Muscle layer of colon (tissue), 2 donors: ENCODE measurements at regions not wholly inside any gene's neighbourhood (a gene's known extent, or its start where the extent isn't known, plus 50 kb on each side); places are given as distances from the start of the nearest gene placed in this dataset.

Experiments
- H3K27ac ChIP-seq: one replicate; pipeline ENCODE4 v1.7.0; 2013; ENCODE audit warnings: low read depth, mild to moderate bottlenecking, low read length, moderate library complexity
- H3K27me3 ChIP-seq, 2 donors: one replicate each; pipeline ENCODE4 v1.7.0; 2013; ENCODE audit warnings: low read length in 2 of 2, mild to moderate bottlenecking in 2 of 2; ENCODE audit not compliant: insufficient read depth in 2 of 2, control insufficient read depth in 1 of 2
- H3K36me3 ChIP-seq: one replicate; pipeline ENCODE4 v1.7.0; 2013; ENCODE audit warnings: mild to moderate bottlenecking, low read length; ENCODE audit not compliant: insufficient read depth
- H3K4me1 ChIP-seq: one replicate; pipeline ENCODE4 v1.7.0; 2013; ENCODE audit warnings: mild to moderate bottlenecking, low read length; ENCODE audit not compliant: insufficient read depth
- H3K4me3 ChIP-seq, 2 donors: one replicate each; pipeline ENCODE4 v1.7.0; 2013; ENCODE audit warnings: low read length in 2 of 2, low read depth in 1 of 2, mild to moderate bottlenecking in 1 of 2, moderate library complexity in 1 of 2
- H3K9ac ChIP-seq: one replicate; pipeline ENCODE4 v1.7.0; 2013; ENCODE audit warnings: low read length
- H3K9me3 ChIP-seq: one replicate; pipeline ENCODE4 v1.7.0; 2013; ENCODE audit warnings: mild to moderate bottlenecking, low read length
- donor health status: abdominal sarcoma.
- donor health status: Adenocarcinoma of cecum.

DNA sequence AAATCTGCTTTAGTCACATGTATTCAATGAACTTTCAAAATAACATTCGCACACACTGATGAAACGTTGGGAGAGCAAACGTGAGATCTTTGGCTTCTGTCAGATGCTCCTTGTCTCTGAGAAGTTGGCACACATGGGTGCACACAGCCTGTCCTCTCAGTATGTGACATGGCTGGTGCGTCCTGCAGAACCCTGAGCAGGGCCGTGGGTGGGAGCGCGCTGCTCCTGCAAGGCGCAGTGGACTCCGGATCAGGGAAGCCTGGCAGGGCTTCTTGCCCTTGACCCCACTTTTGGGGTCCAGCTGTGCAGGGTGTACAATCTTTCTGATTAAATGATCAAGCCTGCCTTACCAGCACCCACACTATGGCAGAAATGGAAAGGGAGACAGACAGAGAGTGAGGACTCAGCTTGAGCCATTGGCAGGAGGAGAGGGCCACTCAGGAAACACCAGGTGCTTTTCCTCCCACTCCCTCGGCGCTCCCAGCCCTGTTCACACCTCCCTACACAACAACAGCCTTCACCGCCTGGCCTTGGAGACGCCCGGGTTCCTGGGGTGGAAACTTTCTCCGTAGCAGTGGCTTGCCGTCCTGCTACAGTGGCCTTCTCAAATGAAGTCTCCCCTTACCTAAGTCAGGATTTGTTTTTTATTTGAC is 108.4 kb upstream of the SNTG2 start:
- Histone ChIP-seq H3K27me3 (no peaks in the 10 kb centered on the region), H3K9ac (no peak overlapping the region), H3K36me3 (no peaks in the 10 kb centered on the region), H3K27ac (no peak overlapping the region), H3K4me3 (no peak overlapping the region), H3K9me3 (no peaks in the 10 kb centered on the region), H3K4me1 (no peaks in the 10 kb centered on the region)

DNA sequence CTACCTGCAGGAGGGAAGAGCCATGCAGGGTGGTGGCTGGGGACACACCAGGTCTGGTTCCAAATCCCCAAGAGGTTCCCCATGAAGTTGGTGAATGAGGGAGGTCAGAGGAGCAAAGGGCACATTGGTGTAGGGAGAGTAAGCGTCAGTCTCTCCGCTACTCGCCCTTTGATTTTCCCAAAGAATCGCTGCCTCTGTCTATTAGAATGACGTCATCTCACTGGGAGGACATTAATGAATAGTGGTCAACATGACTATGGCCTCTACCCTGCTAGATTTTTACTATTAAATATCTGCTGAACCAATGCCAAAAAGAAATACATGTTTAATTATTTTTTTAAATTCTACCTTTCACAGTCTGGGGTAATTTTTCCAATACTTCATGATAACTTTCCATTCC is 109.6 kb upstream of the SNTG2 start:
- Histone ChIP-seq H3K4me1 (no peaks in the 10 kb centered on the region), H3K36me3 (no peaks in the 10 kb centered on the region), H3K9me3 (no peaks in the 10 kb centered on the region), H3K27ac (no peak overlapping the region), H3K27me3 (no peaks in the 10 kb centered on the region), H3K4me3 (no peak overlapping the region), H3K9ac (no peak overlapping the region)

DNA sequence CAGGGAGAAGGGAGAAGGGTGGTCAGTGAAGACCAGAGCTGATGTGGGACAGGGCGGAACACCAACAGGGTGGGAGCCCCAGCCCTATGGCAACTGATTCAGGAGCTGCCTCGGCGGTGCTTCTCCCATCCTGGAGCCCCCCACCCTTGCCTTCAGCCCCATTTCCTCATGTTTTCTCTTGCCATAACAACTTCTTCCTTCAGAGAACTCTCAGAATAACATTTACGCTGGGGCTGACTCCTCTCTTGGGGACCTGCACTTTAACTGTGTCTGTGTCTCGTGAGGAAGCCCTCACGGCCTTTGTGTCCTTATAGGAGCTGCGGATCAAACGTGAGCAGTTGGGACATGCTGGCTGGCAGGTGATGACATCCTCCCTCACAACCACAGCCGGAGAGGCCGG is 116.4 kb upstream of the SNTG2 start:
- H3K9ac ChIP-seq, result no peak overlapping the region
- no peak overlapping the region for H3K4me3 ChIP-seq
- H3K27ac ChIP-seq, result no peak overlapping the region
- H3K9me3 ChIP-seq, result no peaks in the 10 kb centered on the region
- no peaks in the 10 kb centered on the region for H3K36me3 ChIP-seq
- H3K4me1 ChIP-seq, result peaks cover 6% of the 10 kb centered on the region
- H3K27me3 ChIP-seq, result no peaks in the 10 kb centered on the region

DNA sequence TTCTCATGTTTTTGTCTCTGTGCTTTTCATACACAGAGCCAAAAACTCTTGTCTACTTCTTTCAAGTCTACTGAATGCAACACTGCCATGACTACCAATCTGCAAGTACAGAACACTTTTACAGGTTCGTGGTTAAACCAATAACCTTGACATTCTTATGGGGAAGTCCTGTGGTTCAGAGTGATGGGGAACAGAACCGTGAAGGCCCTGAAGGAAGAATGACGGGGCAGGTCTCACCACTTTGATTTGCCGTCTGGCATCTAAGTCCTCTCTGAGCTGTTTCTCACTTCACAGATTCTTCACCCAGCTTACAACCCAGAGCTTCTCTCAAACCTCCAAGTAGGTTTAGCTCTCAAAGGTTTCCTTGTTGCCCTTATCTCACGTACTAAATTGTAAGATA is 117.5 kb upstream of the SNTG2 start:
- peaks cover 6% of the 10 kb centered on the region for H3K4me1 ChIP-seq
- no peaks in the 10 kb centered on the region for H3K36me3 ChIP-seq
- H3K27ac ChIP-seq, result no peak overlapping the region
- H3K27me3 ChIP-seq, result no peaks in the 10 kb centered on the region
- H3K9me3 ChIP-seq, result no peaks in the 10 kb centered on the region
- no peak overlapping the region for H3K9ac ChIP-seq
- no peak overlapping the region for H3K4me3 ChIP-seq

DNA sequence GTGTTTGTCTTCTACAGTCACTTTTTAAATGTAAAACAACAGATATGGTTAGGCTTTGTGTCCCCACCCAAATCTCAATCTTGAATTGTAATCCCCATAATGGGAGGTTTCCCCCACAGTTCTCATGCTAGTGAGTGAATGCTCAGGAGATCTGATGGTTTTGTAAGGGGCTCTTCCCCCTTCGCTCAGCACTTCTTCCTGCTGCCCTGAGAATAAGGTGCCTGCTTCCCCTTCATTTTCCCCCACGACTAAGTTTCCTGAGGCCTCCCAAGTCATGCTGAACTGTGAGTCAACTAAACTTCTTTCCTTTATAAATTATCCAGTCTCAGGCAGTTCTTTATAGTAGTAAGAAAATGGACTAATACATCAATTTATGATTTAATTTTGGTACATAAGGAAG is 118.0 kb upstream of the SNTG2 start:
- no peaks in the 10 kb centered on the region for H3K27me3 ChIP-seq
- H3K9ac ChIP-seq, result no peak overlapping the region
- H3K27ac ChIP-seq, result no peak overlapping the region
- H3K4me3 ChIP-seq, result no peak overlapping the region
- H3K4me1 ChIP-seq, result peaks cover 6% of the 10 kb centered on the region
- H3K36me3 ChIP-seq, result no peaks in the 10 kb centered on the region
- H3K9me3 ChIP-seq, result no peaks in the 10 kb centered on the region

DNA sequence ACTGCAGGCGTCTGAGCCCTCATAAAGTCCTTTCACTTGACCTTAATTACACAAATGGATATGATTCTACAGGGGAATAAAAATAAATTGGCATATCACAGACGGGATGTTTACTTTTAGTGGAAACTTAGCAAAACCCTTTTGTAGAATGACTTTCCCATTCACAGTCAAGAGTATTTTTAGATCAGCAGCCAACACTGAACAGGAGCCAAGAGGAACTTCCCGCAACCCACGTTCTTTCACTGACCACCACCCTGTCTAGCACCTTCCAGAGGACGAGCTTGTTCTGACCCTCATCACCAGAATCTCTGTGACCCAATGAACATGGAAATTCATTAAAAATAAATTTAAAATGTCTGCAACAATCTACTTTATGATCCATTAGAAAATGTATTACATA is 119.0 kb upstream of the SNTG2 start:
- H3K4me1 ChIP-seq, result peaks cover 6% of the 10 kb centered on the region
- no peaks in the 10 kb centered on the region for H3K36me3 ChIP-seq
- no peaks in the 10 kb centered on the region for H3K27me3 ChIP-seq
- no peak overlapping the region for H3K9ac ChIP-seq
- no peak overlapping the region for H3K4me3 ChIP-seq
- H3K9me3 ChIP-seq, result no peaks in the 10 kb centered on the region
- H3K27ac ChIP-seq, result no peak overlapping the region

DNA sequence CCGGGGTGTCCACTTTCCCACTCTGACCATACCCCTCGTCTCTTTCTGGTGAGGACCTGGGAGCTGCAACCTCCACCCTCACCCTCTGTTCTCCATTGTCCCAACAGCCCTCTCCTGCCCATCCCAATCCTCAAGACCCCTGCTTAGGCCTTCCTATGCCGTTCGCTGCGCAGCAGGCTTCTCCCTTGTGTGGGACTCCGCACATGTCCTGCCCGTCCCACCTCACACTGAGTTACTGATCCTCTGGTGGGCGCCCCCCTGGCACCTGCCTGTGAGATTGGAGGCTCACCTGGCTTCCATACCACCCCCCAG is 119.5 kb upstream of the SNTG2 start:
- H3K9ac ChIP-seq, result no peak overlapping the region
- no peaks in the 10 kb centered on the region for H3K27me3 ChIP-seq
- no peak overlapping the region for H3K4me3 ChIP-seq
- H3K9me3 ChIP-seq, result no peaks in the 10 kb centered on the region
- no peak overlapping the region for H3K27ac ChIP-seq
- no peaks in the 10 kb centered on the region for H3K36me3 ChIP-seq
- H3K4me1 ChIP-seq, result peaks cover 6% of the 10 kb centered on the region

DNA sequence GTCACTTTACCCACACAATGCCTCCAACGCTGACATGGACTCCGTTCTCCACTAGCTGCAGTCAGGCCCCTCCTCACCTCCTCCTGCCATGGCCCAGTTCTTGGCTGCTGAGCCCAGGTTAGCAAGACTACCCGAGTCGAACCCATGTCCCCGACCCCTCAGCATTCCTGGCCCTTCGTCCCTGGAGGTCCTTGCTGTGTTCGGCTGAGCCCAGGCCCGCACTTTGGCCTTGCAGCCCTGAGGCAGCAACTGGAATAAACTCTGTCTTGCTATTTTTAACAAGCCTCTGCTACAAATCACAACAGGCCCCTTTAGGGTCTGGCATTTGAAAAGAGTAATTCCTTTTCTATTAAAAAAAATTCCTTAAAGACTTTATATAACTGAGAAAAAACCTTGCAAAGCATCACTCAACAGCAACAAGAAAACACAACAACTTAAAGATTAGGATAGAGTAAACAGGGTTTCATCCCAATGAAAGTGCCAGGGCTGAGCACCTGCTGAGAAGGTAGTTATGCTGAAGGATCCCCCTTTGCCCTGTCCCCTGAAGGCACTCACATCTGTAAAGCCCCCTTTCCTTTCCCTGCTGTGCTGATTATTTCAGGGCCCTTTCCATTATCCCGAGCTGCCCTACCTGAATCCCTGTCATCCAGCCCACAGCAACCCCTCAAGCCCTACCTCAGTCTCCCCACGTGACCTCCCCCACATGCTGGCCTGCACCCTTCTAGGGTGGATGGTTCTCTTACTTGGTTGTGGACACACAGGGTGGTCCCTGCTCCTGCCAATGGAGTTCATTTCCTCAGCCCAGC is 120.0 kb upstream of the SNTG2 start:
- Histone ChIP-seq H3K9me3 (no peaks in the 10 kb centered on the region), H3K9ac (no peak overlapping the region), H3K36me3 (no peaks in the 10 kb centered on the region), H3K27ac (no peak overlapping the region), H3K4me3 (no peak overlapping the region), H3K4me1 (peaks cover 6% of the 10 kb centered on the region), H3K27me3 (no peaks in the 10 kb centered on the region)

DNA sequence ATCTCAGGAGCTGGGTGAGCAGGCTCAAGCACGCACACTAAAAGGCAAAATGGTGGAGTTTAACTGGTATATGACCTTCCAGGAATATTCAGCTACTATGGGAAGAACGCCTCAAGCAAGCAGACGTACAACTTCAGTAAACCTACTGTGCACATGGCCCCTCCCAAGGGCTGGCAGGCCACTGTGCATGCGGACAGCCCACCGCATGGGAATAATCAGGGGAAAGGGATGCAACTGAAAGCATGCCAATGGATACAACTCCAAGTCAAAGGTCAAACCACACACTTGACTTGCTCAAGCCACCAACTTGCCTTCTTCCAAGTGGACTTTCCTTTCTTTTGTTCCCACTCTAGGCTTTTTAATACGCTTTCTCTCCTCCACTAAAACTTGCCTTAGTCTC is 121.6 kb upstream of the SNTG2 start:
- Histone ChIP-seq H3K9ac (no peak overlapping the region), H3K36me3 (no peaks in the 10 kb centered on the region), H3K9me3 (no peaks in the 10 kb centered on the region), H3K4me1 (peaks cover 6% of the 10 kb centered on the region), H3K4me3 (no peak overlapping the region), H3K27ac (no peak overlapping the region), H3K27me3 (no peaks in the 10 kb centered on the region)

DNA sequence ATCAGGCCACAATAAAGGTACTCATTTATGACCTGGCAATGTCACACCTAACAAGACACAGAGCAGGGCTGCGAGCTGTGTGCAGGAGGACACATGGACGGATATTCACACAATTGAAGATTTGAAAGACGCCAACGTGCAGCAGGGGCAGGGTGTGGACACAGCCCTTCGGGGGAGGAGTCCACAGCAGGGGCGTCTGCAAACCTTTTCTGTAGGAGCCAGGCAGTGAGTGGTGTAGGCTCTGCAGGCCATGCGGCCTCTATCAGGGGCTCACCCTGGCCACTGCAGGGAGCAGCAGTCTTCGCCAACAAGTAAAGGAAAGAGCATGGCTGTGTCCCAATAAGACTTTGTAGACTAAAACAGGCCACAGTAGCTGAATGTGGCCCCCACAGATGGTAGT is 125.7 kb upstream of the SNTG2 start:
- H3K4me3 ChIP-seq, result no peak overlapping the region
- no peaks in the 10 kb centered on the region for H3K9me3 ChIP-seq
- no peaks in the 10 kb centered on the region for H3K4me1 ChIP-seq
- H3K27me3 ChIP-seq, result no peaks in the 10 kb centered on the region
- H3K36me3 ChIP-seq, result no peaks in the 10 kb centered on the region
- H3K27ac ChIP-seq, result no peak overlapping the region
- no peak overlapping the region for H3K9ac ChIP-seq

DNA sequence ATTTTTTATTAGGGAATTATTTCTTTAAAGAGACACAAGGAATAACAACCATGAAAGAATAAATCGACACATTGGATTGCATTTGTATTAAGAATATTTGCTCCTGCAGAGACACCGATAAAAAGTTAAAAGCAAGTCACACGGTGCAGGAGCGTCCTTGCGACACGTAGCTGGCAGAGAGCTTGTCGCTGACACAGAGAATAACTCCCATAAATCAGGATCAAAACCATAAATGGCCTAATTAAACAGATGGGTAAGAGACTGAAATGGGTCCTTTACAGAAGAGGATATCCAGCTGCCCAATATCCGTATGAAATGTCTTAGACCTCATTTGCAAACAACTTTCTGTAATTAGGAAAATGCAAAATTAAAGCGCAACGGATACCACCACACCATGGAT is 126.1 kb upstream of the SNTG2 start:
- Histone ChIP-seq H3K27ac (no peak overlapping the region), H3K36me3 (no peaks in the 10 kb centered on the region), H3K9ac (no peak overlapping the region), H3K27me3 (no peaks in the 10 kb centered on the region), H3K4me3 (no peak overlapping the region), H3K9me3 (no peaks in the 10 kb centered on the region), H3K4me1 (no peaks in the 10 kb centered on the region)

DNA sequence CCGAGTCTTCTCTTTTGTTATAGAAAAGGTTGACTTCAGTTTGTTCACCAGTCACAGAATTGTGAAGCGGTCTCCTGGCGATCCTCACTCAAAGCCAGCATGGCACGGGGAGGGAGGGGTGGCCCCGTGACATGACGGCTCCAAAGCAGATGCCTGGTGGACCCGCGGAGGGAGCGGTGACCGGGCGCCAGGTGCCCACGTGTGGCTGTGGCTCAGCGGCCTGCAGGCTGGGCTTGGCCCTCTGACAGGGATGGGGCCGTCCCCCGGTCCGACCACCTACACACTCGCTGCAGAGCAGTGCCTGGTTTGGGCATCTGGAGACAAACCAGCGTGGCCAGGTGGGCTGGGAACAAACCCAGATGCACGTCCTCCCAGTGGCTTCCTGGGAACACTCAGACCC is 129.1 kb upstream of the SNTG2 start:
- H3K4me3 ChIP-seq, result no peak overlapping the region
- no peak overlapping the region for H3K9ac ChIP-seq
- no peaks in the 10 kb centered on the region for H3K9me3 ChIP-seq
- no peaks in the 10 kb centered on the region for H3K4me1 ChIP-seq
- no peaks in the 10 kb centered on the region for H3K27me3 ChIP-seq
- no peaks in the 10 kb centered on the region for H3K36me3 ChIP-seq
- H3K27ac ChIP-seq, result no peak overlapping the region
